VCaP (cell line): ENCODE measurements at regions not wholly inside any gene's neighbourhood (a gene's known extent, or its start where the extent isn't known, plus 50 kb on each side); places are given as distances from the start of the nearest gene placed in this dataset.

Experiments used
- H3K27ac ChIP-seq: fragments of 450-650 bp; 2 replicates; pipeline ENCODE4 v1.5.1; 2017
- CTCF ChIP-seq: fragments of 450-650 bp; conservative IDR thresholded peaks from 2 replicates; pipeline ENCODE4 v1.5.1; 2017; ENCODE audit warnings: mild to moderate bottlenecking, moderate library complexity

- no peak for TF ChIP-seq CTCF
- no peak overlapping the region for H3K27ac ChIP-seq
These were observed 581.1 kb upstream of the ZFHX3 start for GRCh38 chr16:73629011-73629410.

GRCh38 chr16:73617738-73618137 lies 569.8 kb upstream of the ZFHX3 start:
- no peak for TF ChIP-seq CTCF
- no peak overlapping the region for H3K27ac ChIP-seq

- no peak overlapping the region for H3K27ac ChIP-seq
- TF ChIP-seq CTCF, result no peak
These were observed 568.8 kb upstream of the ZFHX3 start for GRCh38 chr16:73616770-73617169.

- no peak overlapping the region for H3K27ac ChIP-seq
- no peak for TF ChIP-seq CTCF
These were observed 568.3 kb upstream of the ZFHX3 start for GRCh38 chr16:73616166-73616753.

- no peak overlapping the region for H3K27ac ChIP-seq
- no peak for TF ChIP-seq CTCF
These were observed 567.4 kb upstream of the ZFHX3 start for GRCh38 chr16:73615071-73615940.

- no peak overlapping the region for H3K27ac ChIP-seq
- TF ChIP-seq CTCF, result no peak
These were observed 566.2 kb upstream of the ZFHX3 start for GRCh38 chr16:73614131-73614530.

GRCh38 chr16:73610605-73611156 lies 562.8 kb upstream of the ZFHX3 start:
- TF ChIP-seq CTCF, result no peak
- H3K27ac ChIP-seq, result no peak overlapping the region
